HepG2 (cell line): ENCODE measurements at regions not wholly inside any gene's neighbourhood (a gene's known extent, or its start where the extent isn't known, plus 50 kb on each side); places are given as distances from the start of the nearest gene placed in this dataset.

Experiments
- BORCS8-MEF2B ChIP-seq: sonication (generic); formaldehyde crosslinking; IDR thresholded peaks from 2 replicates; pipeline ENCODE4 v1.8.0; 2022; ENCODE audit warnings: mild to moderate bottlenecking, missing genetic modification reagents
- CBX5 ChIP-seq: sonication (generic); formaldehyde crosslinking; IDR thresholded peaks from 2 replicates; pipeline ENCODE4 v1.4.0; 2020; ENCODE audit warnings: missing genetic modification reagents, borderline replicate concordance
- CC2D1A ChIP-seq: sonication (generic); formaldehyde crosslinking; IDR thresholded peaks from 2 replicates; pipeline ENCODE4 v1.8.1; 2023; ENCODE audit warnings: mild to moderate bottlenecking, missing genetic modification reagents
- CREB1 ChIP-seq, 2 experiments: fragments of 450-650 bp in 1 of 2; IDR thresholded peaks; 2 replicates each; pipeline ENCODE4 v1.6.1; 2016 to 2017; ENCODE audit warnings: control low read depth in 1 of 2, mild to moderate bottlenecking in 1 of 2, missing compliant biosample characterization in 1 of 2, missing genetic modification characterization in 1 of 2
- HDAC6 ChIP-seq: fragments of 200-600 bp; sonication (generic); IDR thresholded peaks from 2 replicates; pipeline ENCODE4 v1.7.0; 2017; ENCODE audit warnings: mild to moderate bottlenecking, antibody characterized with exemption, low read length, low read depth
- HMG20A ChIP-seq: IDR thresholded peaks from 2 replicates; pipeline ENCODE4 v1.6.1; 2016; ENCODE audit warnings: borderline replicate concordance
- HNF4G ChIP-seq, 2 experiments: sonication (generic) in 1 of 2; formaldehyde crosslinking in 1 of 2; IDR thresholded peaks; 2 replicates each; pipeline versions ENCODE4 v1.4.0 to v1.6.1; 2011 to 2020; ENCODE audit warnings: borderline replicate concordance in 2 of 2, low read depth in 2 of 2, mild to moderate bottlenecking in 2 of 2, low read length in 1 of 2, missing genetic modification reagents in 1 of 2, moderate library complexity in 1 of 2
- KLF6 ChIP-seq: IDR thresholded peaks from 2 replicates; pipeline ENCODE4 v1.8.0; 2016; ENCODE audit warnings: missing biosample characterization, missing genetic modification reagents
- MAZ ChIP-seq, 2 experiments: sonication (generic) in 1 of 2; formaldehyde crosslinking in 1 of 2; IDR thresholded peaks; 2 replicates each; pipeline versions ENCODE4 v1.5.0 to v1.6.1; 2012 to 2020; ENCODE audit warnings: low read depth in 2 of 2, mild to moderate bottlenecking in 2 of 2, borderline replicate concordance in 1 of 2, improper control_type of control experiment in 1 of 2, low read length in 1 of 2, missing genetic modification reagents in 1 of 2, moderate library complexity in 1 of 2
- MED1 ChIP-seq: sonication (generic); formaldehyde crosslinking; IDR thresholded peaks from 2 replicates; pipeline ENCODE4 v1.4.0; 2020; ENCODE audit warnings: missing genetic modification reagents
- MYC ChIP-seq: sonication (generic); formaldehyde crosslinking; IDR thresholded peaks from 2 replicates; pipeline ENCODE4 v1.9.0; 2021; ENCODE audit warnings: missing genetic modification reagents, borderline replicate concordance
- NR2F2 ChIP-seq: IDR thresholded peaks from 2 replicates; pipeline ENCODE4 v1.6.1; 2012; ENCODE audit warnings: low read depth, inconsistent platforms, borderline replicate concordance
- ONECUT2 ChIP-seq: sonication (generic); formaldehyde crosslinking; IDR thresholded peaks from 2 replicates; pipeline ENCODE4 v1.4.0; 2020; ENCODE audit warnings: missing genetic modification reagents
- PCBP2 ChIP-seq: fragments of 200-400 bp; formaldehyde crosslinking; optimal IDR thresholded peaks from 2 replicates; pipeline ENCODE3; 2018; ENCODE audit warnings: low read length, low read depth; ENCODE audit not compliant: poor library complexity, severe bottlenecking
- PRPF4 ChIP-seq: fragments of 200-400 bp; formaldehyde crosslinking; IDR thresholded peaks from 2 replicates; pipeline ENCODE4 v1.6.1; 2016; ENCODE audit warnings: low read length, low read depth; ENCODE audit not compliant: poor library complexity, severe bottlenecking
- SAP130 ChIP-seq: IDR thresholded peaks from 2 replicates; pipeline ENCODE4 v1.6.1; 2016; ENCODE audit warnings: low read depth
- SP140L ChIP-seq: sonication (generic); formaldehyde crosslinking; IDR thresholded peaks from 2 replicates; pipeline ENCODE4 v1.4.0; 2020; ENCODE audit warnings: missing genetic modification reagents, borderline replicate concordance
- YEATS4 ChIP-seq: sonication (generic); formaldehyde crosslinking; IDR thresholded peaks from 2 replicates; pipeline ENCODE4 v1.4.0; 2020; ENCODE audit warnings: missing genetic modification reagents, borderline replicate concordance
- ZC3H4 ChIP-seq: sonication (generic); formaldehyde crosslinking; IDR thresholded peaks from 2 replicates; pipeline ENCODE4 v1.4.0; 2020; ENCODE audit warnings: missing genetic modification reagents, borderline replicate concordance
- ZKSCAN1 ChIP-seq: fragments of 150-350 bp; IDR thresholded peaks from 2 replicates; pipeline ENCODE4 v1.6.1; 2014; ENCODE audit warnings: low read length
- ZNF260 ChIP-seq: sonication (generic); formaldehyde crosslinking; IDR thresholded peaks from 2 replicates; pipeline ENCODE4 v1.4.0; 2020; ENCODE audit warnings: missing genetic modification reagents, low read depth, mild to moderate bottlenecking, borderline replicate concordance
- ZNF317 ChIP-seq: sonication (generic); formaldehyde crosslinking; IDR thresholded peaks from 2 replicates; pipeline ENCODE4 v1.5.0; 2020; ENCODE audit warnings: mild to moderate bottlenecking, missing genetic modification reagents
- ZNF337 ChIP-seq: sonication (generic); formaldehyde crosslinking; IDR thresholded peaks from 2 replicates; pipeline ENCODE4 v1.5.1; 2020; ENCODE audit warnings: missing genetic modification reagents, low read depth, mild to moderate bottlenecking, borderline replicate concordance
- ZNF343 ChIP-seq: sonication (generic); formaldehyde crosslinking; IDR thresholded peaks from 2 replicates; pipeline ENCODE4 v1.4.0; 2020; ENCODE audit warnings: mild to moderate bottlenecking, missing genetic modification reagents
- ZNF572 ChIP-seq: sonication (generic); formaldehyde crosslinking; IDR thresholded peaks from 2 replicates; pipeline ENCODE4 v1.5.1; 2020; ENCODE audit warnings: mild to moderate bottlenecking, missing genetic modification reagents
- ZNF629 ChIP-seq: sonication (generic); formaldehyde crosslinking; conservative IDR thresholded peaks from 2 replicates; pipeline ENCODE4 v1.5.0; 2020; ENCODE audit warnings: missing genetic modification reagents
- ZNF878 ChIP-seq: sonication (generic); formaldehyde crosslinking; IDR thresholded peaks from 2 replicates; pipeline ENCODE4 v1.8.1; 2023; ENCODE audit warnings: mild to moderate bottlenecking, missing genetic modification reagents, moderate library complexity
- ZSCAN12 ChIP-seq: sonication (generic); formaldehyde crosslinking; IDR thresholded peaks from 2 replicates; pipeline ENCODE4 v1.9.0; 2021; ENCODE audit warnings: mild to moderate bottlenecking, missing genetic modification reagents
- TF ChIP-seq, protein P1 (sequence below): sonication (generic); formaldehyde crosslinking; IDR thresholded peaks from 2 replicates; pipeline ENCODE4 v1.8.0; 2022; ENCODE audit warnings: mild to moderate bottlenecking, missing genetic modification reagents, borderline replicate concordance
- TF ChIP-seq, protein P2 (sequence below): sonication (generic); formaldehyde crosslinking; IDR thresholded peaks from 2 replicates; pipeline ENCODE4 v1.8.1; 2023; ENCODE audit warnings: mild to moderate bottlenecking, inconsistent platforms, moderate library complexity, missing genetic modification reagents, borderline replicate concordance

DNA sequence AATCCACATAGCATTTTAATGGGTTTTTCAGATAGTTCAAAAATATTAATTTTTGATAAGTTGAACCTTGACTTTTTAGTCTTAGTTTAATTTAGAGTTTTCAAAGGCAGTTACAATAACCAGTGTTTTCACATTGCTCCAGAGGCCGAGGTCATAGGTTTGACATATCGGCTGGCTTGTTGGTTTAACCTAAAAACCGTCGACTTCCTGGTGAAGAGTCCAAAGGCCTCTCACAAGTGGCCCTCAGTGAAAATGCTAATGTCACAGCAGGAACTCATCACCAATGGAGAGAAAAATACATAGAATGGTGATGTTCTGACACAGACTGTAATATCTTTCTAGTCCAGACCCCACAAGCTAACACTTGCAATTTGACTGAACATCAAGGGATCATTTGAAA lies 642.3 kb downstream of the PLOD2 start (continued):
- TF ChIP-seq MYC (CRISPR knock-in tag) (no peak), MAZ (IDR thresholded peaks at IDR 0.05; ENCODE audit: borderline replicate concordance, low read depth, low read length) (no peak), MAZ (CRISPR knock-in tag; IDR thresholded peaks at IDR 0.05; ENCODE audit: low read depth) (no peak), CBX5 (peak; percentile 31; the same call in 1 of the 2 replicates), ZSCAN12 (CRISPR knock-in tag) (no peak), PRPF4 (no peak), HDAC6 (no peak), HMG20A (CRISPR knock-in tag) (peak; percentile 42; the same call in 1 of the 2 replicates), SAP130 (CRISPR knock-in tag) (peak; percentile 34; the same call in 1 of the 2 replicates), ZNF343 (CRISPR knock-in tag) (no peak), SP140L (CRISPR knock-in tag) (peak; percentile 62; the same call in 1 of the 2 replicates), KLF6 (CRISPR knock-in tag) (no peak), ZNF337 (CRISPR knock-in tag) (no peak), YEATS4 (CRISPR knock-in tag) (no peak), ZNF260 (no peak), ZNF878 (no peak), PCBP2 (no peak), ZNF629 (CRISPR knock-in tag) (no peak), ZNF317 (no peak), ONECUT2 (0 out of 2 replicates have a peak, but pooled peaks have one; percentile 33), CC2D1A (CRISPR knock-in tag) (no peak), MED1 (CRISPR knock-in tag) (0 out of 2 replicates have a peak, but pooled peaks have one; percentile 33), BORCS8-MEF2B (no peak), ZNF572 (CRISPR knock-in tag) (no peak), ZC3H4 (CRISPR knock-in tag) (no peak), HNF4G (IDR thresholded peaks at IDR 0.05; ENCODE audit: borderline replicate concordance, low read depth, low read length) (peak; percentile 81), HNF4G (CRISPR knock-in tag; IDR thresholded peaks at IDR 0.05; ENCODE audit: borderline replicate concordance, low read depth) (peak; percentile 71; the same call in 1 of the 2 replicates), CREB1 (IDR thresholded peaks at IDR 0.05) (0 out of 2 replicates have a peak, but pooled peaks have one; percentile 18), CREB1 (CRISPR knock-in tag; IDR thresholded peaks at IDR 0.05) (peak; percentile 56; the same call in 1 of the 2 replicates), ZKSCAN1 (no peak), NR2F2 (peak; percentile 82)
- TF ChIP-seq, protein P1, sequence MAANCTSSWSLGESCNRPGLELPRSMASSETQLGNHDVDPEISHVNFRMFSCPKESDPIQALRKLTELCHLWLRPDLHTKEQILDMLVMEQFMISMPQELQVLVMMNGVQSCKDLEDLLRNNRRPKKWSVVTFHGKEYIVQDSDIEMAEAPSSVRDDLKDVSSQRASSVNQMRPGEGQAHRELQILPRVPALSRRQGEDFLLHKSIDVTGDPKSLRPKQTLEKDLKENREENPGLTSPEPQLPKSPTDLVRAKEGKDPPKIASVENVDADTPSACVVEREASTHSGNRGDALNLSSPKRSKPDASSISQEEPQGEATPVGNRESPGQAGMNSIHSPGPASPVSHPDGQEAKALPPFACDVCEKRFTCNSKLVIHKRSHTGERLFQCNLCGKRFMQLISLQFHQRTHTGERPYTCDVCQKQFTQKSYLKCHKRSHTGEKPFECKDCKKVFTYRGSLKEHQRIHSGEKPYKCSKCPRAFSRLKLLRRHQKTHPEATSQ (CRISPR knock-in tag): no peak
- TF ChIP-seq, protein P2, sequence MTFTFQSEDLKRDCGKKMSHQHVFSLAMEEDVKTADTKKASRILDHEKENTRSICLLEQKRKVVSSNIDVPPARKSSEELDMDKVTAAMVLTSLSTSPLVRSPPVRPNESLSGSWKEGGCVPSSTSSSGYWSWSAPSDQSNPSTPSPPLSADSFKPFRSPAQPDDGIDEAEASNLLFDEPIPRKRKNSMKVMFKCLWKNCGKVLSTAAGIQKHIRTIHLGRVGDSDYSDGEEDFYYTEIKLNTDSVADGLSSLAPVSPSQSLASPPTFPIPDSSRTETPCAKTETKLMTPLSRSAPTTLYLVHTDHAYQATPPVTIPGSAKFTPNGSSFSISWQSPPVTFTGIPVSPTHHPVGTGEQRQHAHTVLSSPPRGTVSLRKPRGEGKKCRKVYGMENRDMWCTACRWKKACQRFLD (CRISPR knock-in tag): no peak
